ENCODE measurements at regions not wholly inside any gene's neighbourhood (a gene's known extent, or its start where the extent isn't known, plus 50 kb on each side); places are given as distances from the start of the nearest gene placed in this dataset.
A peak's percentile ranks its signal among the peaks of the same experiment; 100 is the strongest.
"Not testable (repeated sequence)": the region's sequence is repeated elsewhere in the genome, so short reads cannot be mapped to it uniquely, and the experiment has no call there.

DNA sequence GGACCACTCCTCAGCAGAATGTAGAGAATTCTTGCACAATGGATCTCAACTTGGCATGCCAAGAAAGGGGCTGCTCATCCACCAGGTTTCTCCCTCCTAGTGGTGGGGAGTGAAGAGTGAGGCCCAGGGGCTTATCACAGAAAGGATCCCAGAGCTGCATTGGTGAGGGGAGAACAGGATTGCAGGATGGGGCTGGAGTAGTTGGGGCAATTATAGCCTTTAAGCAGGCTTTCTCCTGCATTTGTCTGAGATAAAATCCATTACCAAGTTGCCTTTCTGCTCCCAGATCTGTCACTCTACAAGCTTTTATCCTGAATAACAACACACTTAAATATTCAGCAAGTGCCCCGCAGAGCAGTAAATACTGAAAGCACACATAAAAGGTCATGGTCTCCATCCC lies 130.8 kb upstream of the CES5A start:
- Mint-ChIP-seq H3K4me1 (no peaks in the 10 kb centered on the region), H3K36me3 (no peaks in the 10 kb centered on the region), H3K4me3 (no peak overlapping the region), H3K27me3 (peaks cover 7% of the 10 kb centered on the region), H3K27ac (no peak overlapping the region), H3K9me3 (no peaks in the 10 kb centered on the region)

DNA sequence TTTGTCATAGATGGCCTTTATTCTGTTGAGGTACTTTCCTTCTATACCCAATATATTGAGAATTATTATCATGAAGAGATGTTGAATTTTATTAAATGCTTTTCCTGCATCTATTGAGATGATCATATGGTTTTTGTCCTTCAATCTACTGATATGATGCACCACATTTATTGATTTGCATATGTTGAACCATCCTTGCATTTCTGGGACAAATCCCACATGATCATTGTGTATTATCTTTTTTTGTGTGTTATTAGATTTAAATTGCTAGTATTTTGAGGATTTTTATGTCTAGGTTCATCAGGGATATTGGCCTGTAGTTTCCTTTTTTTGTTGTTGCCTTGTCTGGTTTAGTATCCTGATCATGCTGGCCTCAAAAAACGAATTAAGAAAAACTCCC lies 124.5 kb upstream of the CES5A start:
- no peaks in the 10 kb centered on the region for H3K4me1 Mint-ChIP-seq
- no peak overlapping the region for H3K27ac Mint-ChIP-seq
- no peak overlapping the region for H3K4me3 Mint-ChIP-seq

DNA sequence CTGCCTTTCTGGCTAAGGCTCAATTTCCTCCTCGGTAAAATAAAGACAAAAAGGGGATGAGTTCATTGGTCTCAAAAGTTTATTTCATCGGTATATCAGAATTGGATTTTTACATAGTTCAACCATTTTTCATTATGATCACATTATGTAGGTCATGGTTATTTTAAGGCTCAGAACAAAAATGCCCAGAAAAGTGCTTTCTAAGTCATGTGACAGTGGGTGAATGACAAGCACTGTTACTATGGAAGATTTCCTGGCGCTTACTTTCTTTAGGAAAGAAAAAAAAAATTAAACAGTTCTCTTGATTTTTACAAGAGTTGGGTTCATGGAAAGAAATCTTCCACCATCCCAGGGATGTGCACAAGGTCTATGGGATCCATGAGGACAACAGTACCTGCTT lies 117.9 kb upstream of the CES5A start:
- Mint-ChIP-seq H3K4me3 (no peak overlapping the region), H3K9me3 (peaks cover 3% of the 10 kb centered on the region), H3K36me3 (no peaks in the 10 kb centered on the region), H3K27me3 (peaks cover 11% of the 10 kb centered on the region), H3K4me1 (no peaks in the 10 kb centered on the region), H3K27ac (no peak overlapping the region)

More for the DNA sequence above, 124.5 kb upstream of the CES5A start:
- H3K36me3 Mint-ChIP-seq: no peaks in the 10 kb centered on the region
- peaks cover 22% of the 10 kb centered on the region for H3K9me3 Mint-ChIP-seq
- peaks cover 7% of the 10 kb centered on the region for H3K27me3 Mint-ChIP-seq

DNA sequence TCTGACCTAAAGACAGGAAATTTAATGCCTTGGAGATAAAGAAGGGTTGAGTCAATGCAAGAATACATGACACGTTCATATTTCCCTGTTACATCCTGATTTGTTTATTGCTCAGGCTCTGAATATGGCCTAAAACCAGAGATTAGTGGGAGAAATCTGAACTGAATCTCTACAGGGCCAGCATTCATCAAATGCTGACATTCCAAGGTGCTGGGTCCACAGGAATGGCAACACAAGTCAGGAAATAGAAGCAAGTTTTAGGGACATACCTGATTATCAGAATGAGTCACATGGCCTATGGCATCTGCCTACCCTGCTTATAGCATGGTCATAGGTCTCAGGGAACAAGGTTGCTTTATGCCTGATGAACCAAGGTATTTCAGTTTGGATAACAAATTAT lies 117.4 kb upstream of the CES5A start:
- Mint-ChIP-seq H3K4me3 (no peak overlapping the region), H3K36me3 (no peaks in the 10 kb centered on the region), H3K4me1 (no peaks in the 10 kb centered on the region), H3K27ac (no peak overlapping the region), H3K27me3 (peaks cover 10% of the 10 kb centered on the region), H3K9me3 (no peaks in the 10 kb centered on the region)

DNA sequence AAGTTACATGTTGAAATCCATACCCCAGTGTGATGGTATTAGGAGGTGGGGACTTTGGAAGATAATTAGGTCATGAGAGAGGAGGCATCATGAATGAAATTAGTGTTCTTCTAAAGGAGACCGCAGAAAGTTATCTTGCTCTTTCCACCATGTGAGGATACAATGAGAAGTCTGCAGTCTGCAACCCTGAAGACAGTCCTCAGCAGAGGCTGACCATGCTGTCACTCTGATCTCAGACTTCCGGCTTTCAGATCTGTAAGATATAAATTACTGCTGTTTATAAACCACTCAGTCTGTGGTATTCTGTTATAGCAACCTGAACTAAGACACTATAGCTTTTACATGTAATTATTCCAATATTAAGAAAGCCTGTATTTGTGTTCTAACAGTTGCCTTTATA lies 116.7 kb upstream of the CES5A start:
- Mint-ChIP-seq H3K27me3 (peaks cover 12% of the 10 kb centered on the region), H3K27ac (no peak overlapping the region), H3K4me3 (no peak overlapping the region), H3K36me3 (no peaks in the 10 kb centered on the region), H3K9me3 (no peaks in the 10 kb centered on the region), H3K4me1 (no peaks in the 10 kb centered on the region)

DNA sequence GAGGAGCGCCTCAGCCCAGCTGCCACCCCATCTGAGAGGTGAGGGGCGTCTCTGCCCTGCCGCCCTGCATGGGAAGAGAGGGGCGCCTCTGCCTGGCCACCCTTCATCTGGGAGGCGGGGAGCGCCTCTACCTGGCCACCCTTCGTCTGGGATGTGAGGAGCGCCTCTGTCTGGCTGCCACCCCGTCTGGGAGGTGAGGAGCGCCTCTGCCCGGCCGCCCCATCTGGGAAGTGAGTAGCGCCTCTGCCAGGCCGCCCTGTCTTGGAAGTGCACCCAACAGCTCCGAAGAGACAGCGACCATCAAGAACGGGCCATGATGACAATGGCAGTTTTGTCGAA lies 114.4 kb upstream of the CES5A start:
- Mint-ChIP-seq H3K27ac (no peak overlapping the region), H3K36me3 (no peaks in the 10 kb centered on the region), H3K4me3 (no peak overlapping the region), H3K4me1 (no peaks in the 10 kb centered on the region), H3K9me3 (no peaks in the 10 kb centered on the region), H3K27me3 (peaks cover 14% of the 10 kb centered on the region)

DNA sequence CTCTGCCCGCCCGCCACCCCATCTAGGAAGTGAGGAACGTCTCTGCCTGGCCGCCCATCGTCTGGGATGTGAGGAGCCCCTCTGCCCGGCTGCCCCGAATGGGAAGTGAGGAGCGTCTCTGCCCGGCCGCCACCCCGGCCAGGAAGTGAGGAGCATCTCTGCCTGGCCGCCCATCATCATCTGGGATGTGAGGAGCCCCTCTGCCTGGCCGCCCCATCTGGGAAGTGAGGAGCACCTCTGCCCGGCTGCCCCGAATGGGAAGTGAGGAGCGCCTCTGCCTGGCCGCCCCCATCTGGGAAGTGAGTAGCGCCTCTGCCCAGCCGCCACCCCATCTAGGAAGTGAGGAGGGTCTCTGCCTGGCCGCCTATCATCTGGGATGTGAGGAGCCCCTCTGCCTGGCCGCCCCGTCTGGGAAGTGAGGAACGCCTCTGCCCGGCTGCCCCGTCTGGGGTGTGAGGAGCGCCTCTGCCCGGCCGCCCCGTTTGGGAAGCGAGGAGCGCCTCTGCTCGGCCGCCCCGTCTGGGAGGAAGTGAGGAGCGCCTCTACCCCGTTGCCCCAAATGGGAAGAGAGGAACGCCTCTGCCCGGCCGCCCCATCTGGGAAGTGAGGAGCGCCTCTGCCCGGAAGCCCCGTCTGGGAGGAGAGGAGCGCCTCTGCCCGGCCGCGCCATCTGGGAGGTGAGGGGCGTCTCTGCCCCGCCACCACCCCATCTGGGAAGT lies 113.8 kb upstream of the CES5A start:
- H3K27ac Mint-ChIP-seq, H3K4me1 Mint-ChIP-seq, H3K9me3 Mint-ChIP-seq, H3K36me3 Mint-ChIP-seq, H3K4me3 Mint-ChIP-seq: not testable (repeated sequence)
- H3K27me3 Mint-ChIP-seq: peaks cover 15% of the 10 kb centered on the region

DNA sequence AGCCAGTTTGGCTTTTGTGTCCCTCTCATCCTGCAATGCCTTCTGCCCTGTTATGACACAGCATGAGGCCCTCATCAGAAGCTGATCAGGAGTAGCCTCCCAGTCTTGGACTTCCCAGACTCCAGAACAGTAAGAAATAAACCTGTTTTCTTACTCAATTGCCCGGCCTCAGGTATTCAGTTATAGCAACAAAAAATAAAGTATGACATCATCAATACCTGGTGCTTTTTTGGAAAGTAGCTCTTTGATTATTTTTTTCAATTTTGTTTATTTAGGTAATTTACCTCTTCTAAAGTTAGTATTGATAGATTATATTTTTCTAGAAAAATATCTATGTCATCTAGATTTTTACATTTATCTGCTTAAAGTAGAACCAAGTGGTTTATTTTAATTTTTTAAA lies 112.8 kb upstream of the CES5A start:
- no peak overlapping the region for H3K4me3 Mint-ChIP-seq
- no peak overlapping the region for H3K27ac Mint-ChIP-seq
- H3K27me3 Mint-ChIP-seq: peaks cover 13% of the 10 kb centered on the region
- no peaks in the 10 kb centered on the region for H3K4me1 Mint-ChIP-seq
- H3K9me3 Mint-ChIP-seq: no peaks in the 10 kb centered on the region
- no peaks in the 10 kb centered on the region for H3K36me3 Mint-ChIP-seq

DNA sequence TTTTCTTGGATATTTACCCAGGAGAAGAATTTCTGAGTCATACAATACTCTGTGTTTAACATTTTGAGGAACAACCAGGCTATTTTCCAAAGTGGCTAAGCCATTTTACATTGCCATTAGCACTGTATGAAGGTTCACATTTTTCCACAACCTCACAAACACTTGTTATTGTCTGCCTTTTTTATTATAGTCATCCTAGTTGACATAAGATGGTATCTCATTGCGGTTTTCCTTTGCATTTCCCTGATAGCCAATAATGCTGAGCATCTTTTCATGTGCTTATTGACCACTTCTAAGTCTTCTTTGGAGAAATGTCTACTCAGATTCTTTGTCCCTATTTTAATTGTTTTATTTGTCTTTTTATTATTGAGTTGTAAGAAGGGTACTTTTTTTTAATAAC lies 107.4 kb upstream of the CES5A start:
- H3K27me3 Mint-ChIP-seq: peaks cover 9% of the 10 kb centered on the region
- H3K27ac Mint-ChIP-seq: no peak overlapping the region
- no peaks in the 10 kb centered on the region for H3K36me3 Mint-ChIP-seq
- H3K4me1 Mint-ChIP-seq: no peaks in the 10 kb centered on the region
- no peaks in the 10 kb centered on the region for H3K9me3 Mint-ChIP-seq
- no peak overlapping the region for H3K4me3 Mint-ChIP-seq

DNA sequence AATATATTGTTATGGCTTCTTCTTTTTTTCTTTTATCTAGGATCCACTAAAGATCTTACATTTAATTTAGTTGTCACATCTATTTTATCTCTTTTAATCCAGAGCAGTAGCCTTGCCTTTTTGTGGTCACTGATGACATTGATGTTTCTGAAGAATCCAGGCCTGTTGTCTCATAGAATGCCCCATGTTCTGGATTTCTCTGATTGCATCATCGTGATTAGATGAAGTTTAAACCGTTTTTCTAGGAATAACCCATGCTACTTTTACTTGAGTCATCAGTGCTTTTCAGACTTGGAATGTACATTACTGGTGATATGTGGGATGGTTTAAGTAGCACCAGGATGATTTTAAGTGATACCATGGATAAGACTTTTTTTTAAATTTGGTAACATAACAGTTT lies 106.4 kb upstream of the CES5A start:
- H3K9me3 Mint-ChIP-seq: no peaks in the 10 kb centered on the region
- H3K4me3 Mint-ChIP-seq: no peak overlapping the region
- no peaks in the 10 kb centered on the region for H3K36me3 Mint-ChIP-seq
- no peak overlapping the region for H3K27ac Mint-ChIP-seq
- no peaks in the 10 kb centered on the region for H3K4me1 Mint-ChIP-seq
- H3K27me3 Mint-ChIP-seq: peaks cover 8% of the 10 kb centered on the region

DNA sequence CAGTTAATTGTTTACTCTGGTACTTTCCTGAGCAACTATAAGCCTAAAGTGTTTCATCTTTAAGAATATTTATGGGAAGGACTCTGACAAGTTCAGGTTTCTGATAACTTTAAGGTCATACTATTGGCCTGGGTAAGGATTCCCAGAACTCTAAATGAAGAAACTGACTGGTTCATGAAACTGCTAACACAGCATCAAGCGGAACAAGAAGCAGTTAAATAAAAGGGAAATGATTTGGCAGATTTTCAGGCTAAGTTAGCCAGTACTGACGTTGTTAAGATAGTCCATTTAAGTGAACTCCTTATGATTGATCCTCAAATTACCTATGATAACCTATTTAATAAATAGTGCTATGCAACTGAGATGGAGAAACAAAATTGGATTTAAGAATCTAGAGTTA lies 101.6 kb upstream of the CES5A start:
- Mint-ChIP-seq H3K36me3 (no peaks in the 10 kb centered on the region), H3K9me3 (no peaks in the 10 kb centered on the region), H3K27ac (no peak overlapping the region), H3K4me1 (no peaks in the 10 kb centered on the region), H3K27me3 (peaks cover 3% of the 10 kb centered on the region), H3K4me3 (no peak overlapping the region)

DNA sequence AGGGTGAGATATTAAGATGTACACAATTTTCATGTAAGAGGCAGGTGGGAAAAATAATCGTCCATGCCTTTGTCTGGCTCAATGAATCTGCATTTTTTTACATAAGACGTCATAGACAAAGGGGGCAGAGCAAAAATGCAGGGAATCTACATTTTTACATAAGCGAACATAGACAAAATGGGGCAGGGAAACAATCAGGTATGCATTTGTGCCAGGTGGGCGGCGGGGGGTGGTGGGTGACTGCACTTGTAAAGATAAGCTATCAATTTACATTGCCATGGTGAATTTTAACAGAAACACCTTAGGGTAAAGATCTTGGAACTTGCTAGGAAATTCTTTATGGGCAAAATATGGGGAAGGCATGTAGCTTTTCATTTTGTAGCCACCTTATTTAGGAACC lies 96.3 kb upstream of the CES5A start:
- H3K9me3 Mint-ChIP-seq: no peaks in the 10 kb centered on the region
- H3K4me1 Mint-ChIP-seq: no peaks in the 10 kb centered on the region
- H3K27ac Mint-ChIP-seq: no peak overlapping the region
- H3K4me3 Mint-ChIP-seq: no peak overlapping the region
- no peaks in the 10 kb centered on the region for H3K36me3 Mint-ChIP-seq
- peaks cover 7% of the 10 kb centered on the region for H3K27me3 Mint-ChIP-seq

DNA sequence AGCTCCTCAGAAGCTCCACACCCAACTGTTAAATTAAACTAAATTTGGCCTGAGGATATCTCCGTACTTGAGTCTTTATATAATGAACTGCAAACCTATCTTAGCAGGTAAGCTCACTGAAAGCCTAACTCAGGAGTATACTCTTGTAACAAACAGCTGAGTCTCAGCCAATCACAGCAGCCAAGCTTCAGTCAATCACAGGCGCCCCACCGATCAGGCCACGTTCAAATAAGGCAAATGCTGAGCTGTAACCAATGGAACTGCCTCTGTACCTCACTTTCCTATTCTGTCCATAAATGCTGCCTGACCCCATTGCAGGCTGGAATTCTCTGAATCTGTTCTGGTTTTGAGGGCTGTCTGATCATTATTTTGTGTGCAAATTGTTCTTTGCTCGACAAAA lies 93.0 kb upstream of the CES5A start:
- Mint-ChIP-seq H3K36me3 (no peaks in the 10 kb centered on the region), H3K27ac (no peak overlapping the region), H3K27me3 (peaks cover 7% of the 10 kb centered on the region), H3K9me3 (no peaks in the 10 kb centered on the region), H3K4me1 (no peaks in the 10 kb centered on the region), H3K4me3 (no peak overlapping the region)

DNA sequence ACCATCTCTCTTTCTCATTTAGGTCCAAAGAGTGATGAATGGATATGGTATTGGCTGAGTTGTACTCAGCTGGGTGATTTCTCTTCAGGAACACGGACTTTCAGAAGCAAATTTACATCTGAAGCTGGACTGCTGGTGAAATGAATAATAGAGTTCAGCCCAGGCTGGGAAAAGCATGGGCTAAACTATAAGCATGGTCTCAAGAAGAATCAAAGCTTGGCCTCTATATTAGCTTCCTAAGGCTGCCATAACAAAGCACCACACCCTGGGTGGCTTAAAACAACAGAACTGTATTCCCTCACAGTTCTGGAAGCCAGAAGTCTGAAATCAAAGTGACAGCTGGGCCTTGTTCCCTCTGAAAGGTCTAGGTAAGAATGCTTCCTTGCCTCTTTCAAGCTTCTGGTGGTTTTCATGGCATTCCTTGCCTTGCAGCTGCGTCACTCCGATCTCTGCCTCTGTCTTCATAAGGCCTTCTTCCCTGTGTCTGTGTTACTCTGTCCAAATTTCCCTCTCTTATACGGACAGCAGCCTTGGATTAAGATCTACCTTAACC lies 89.8 kb upstream of the CES5A start:
- H3K4me3 Mint-ChIP-seq: no peak overlapping the region
- peak overlapping the region; percentile 52 for H3K27ac Mint-ChIP-seq
- peaks cover under 1% of the 10 kb centered on the region for H3K9me3 Mint-ChIP-seq
- H3K36me3 Mint-ChIP-seq: no peaks in the 10 kb centered on the region
- H3K27me3 Mint-ChIP-seq: peaks cover 1% of the 10 kb centered on the region
- H3K4me1 Mint-ChIP-seq: no peaks in the 10 kb centered on the region

DNA sequence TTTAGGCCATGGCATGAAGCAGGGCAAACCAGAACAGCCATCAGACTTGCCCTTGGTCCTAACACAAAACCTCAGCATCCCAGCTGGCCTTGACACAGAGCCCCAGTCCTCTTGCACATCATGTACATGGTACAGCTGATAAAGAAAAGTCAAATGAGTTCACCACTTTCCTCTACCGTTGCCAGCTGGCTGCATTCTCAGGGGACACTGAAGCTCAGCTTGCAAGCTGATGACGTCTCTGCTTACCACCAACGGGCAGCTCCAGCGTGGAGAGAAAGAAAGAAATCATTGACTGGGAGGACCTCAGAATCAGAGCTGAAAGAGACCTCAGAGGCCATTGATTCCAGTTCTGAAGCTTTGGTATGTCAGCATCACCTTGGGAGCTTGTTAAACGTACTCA lies 80.7 kb upstream of the CES5A start:
- Mint-ChIP-seq H3K27ac (no peak overlapping the region), H3K4me3 (no peak overlapping the region), H3K36me3 (no peaks in the 10 kb centered on the region), H3K27me3 (peaks cover 8% of the 10 kb centered on the region), H3K4me1 (no peaks in the 10 kb centered on the region), H3K9me3 (peaks cover 15% of the 10 kb centered on the region)

DNA sequence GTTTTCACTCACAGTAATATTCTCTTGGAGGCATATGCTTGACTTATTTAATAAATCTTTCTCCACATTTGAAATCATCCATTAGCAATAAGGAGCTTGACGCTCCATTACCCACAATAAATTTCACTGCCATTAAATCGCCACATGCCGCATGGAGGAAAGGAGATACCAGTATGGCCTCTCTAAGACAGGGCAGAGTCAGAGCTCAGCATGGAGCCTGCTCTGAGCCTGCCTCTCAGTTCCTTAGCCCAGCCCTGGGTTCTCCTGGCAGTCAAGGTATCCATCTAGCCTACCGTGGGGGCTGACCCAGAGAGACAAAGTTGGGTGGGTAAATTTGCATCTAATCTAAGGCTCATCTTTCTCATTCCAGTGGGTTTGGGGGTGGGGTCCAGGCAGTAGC lies 80.3 kb upstream of the CES5A start:
- no peak overlapping the region for H3K27ac Mint-ChIP-seq
- H3K4me1 Mint-ChIP-seq: no peaks in the 10 kb centered on the region
- no peak overlapping the region for H3K4me3 Mint-ChIP-seq
- H3K27me3 Mint-ChIP-seq: peaks cover 9% of the 10 kb centered on the region
- peaks cover 17% of the 10 kb centered on the region for H3K9me3 Mint-ChIP-seq
- no peaks in the 10 kb centered on the region for H3K36me3 Mint-ChIP-seq

DNA sequence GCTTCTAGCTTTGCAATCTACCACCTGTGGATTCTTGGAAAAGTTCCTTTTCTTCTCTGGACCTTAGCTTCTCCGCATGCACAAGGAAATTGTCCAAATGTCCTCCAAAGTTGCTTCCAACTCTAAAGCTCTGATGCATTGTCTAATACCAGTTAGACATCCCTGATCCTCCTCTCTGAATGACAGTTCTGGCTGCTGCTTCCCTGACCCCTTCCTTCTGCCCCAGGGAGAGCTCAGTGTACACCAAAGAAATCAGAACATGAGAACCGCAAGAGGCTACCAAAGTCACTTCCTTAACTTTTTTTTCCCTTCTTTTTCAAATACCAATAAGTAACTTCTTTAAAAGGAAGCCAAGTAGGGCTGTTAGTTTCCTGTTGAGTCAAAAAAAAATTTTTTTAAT lies 79.7 kb upstream of the CES5A start:
- H3K4me1 Mint-ChIP-seq: no peaks in the 10 kb centered on the region
- H3K36me3 Mint-ChIP-seq: no peaks in the 10 kb centered on the region
- peaks cover 20% of the 10 kb centered on the region for H3K9me3 Mint-ChIP-seq
- no peak overlapping the region for H3K4me3 Mint-ChIP-seq
- peaks cover 11% of the 10 kb centered on the region for H3K27me3 Mint-ChIP-seq
- H3K27ac Mint-ChIP-seq: no peak overlapping the region

Measured in activated naive CD4-positive, alpha-beta T cell treated with anti-CD3 and anti-CD28 coated beads, Interleukin-2, amount 50 U/mL, for 24 hours (primary cell).